ENCODE measurements at regions not wholly inside any gene's neighbourhood (a gene's known extent, or its start where the extent isn't known, plus 50 kb on each side); places are given as distances from the start of the nearest gene placed in this dataset.
A peak's percentile ranks its signal among the peaks of the same experiment; 100 is the strongest.

DNA sequence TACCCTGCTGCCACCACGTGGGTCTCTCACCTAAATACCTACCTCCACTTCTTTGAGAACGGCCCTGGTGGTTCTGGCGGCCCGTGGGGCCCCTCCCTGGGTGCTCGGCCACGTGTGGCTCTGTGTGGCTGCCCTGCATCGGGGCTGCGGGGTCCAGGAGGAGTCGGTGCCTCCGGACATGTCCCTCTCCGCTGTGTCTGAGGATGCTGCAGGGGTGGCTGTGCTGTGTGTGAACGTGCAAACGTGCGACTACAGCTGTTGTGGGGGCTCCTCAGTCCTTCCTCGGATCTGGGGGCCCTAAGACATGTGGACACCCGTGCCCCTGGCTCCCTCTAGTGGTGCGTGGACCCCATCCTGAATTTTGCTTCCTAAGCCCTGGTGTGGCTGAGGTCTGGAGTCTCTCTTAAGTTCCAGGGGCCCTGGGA, 691.8 kb downstream of the QKI start (continued):
- TF ChIP-seq, protein P1, sequence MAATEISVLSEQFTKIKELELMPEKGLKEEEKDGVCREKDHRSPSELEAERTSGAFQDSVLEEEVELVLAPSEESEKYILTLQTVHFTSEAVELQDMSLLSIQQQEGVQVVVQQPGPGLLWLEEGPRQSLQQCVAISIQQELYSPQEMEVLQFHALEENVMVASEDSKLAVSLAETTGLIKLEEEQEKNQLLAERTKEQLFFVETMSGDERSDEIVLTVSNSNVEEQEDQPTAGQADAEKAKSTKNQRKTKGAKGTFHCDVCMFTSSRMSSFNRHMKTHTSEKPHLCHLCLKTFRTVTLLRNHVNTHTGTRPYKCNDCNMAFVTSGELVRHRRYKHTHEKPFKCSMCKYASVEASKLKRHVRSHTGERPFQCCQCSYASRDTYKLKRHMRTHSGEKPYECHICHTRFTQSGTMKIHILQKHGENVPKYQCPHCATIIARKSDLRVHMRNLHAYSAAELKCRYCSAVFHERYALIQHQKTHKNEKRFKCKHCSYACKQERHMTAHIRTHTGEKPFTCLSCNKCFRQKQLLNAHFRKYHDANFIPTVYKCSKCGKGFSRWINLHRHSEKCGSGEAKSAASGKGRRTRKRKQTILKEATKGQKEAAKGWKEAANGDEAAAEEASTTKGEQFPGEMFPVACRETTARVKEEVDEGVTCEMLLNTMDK (IDR thresholded peaks at IDR 0.05; ENCODE audit: borderline replicate concordance, insufficient read depth, low read depth, low read length, poor library complexity, severe bottlenecking) = peak; percentile 73
- TF ChIP-seq CREB1 (IDR thresholded peaks at IDR 0.05) (no peak), CREB1 (CRISPR knock-in tag; IDR thresholded peaks at IDR 0.05) (peak; percentile 40; the same call in 1 of the 2 replicates), MYC (IDR thresholded peaks at IDR 0.05; ENCODE audit: low read depth, low read length) (peak; percentile 73), MYC (CRISPR knock-in tag; IDR thresholded peaks at IDR 0.05; ENCODE audit: borderline replicate concordance, low read depth) (peak; percentile 80; the same call in 1 of the 2 replicates), RCOR1 (IDR thresholded peaks at IDR 0.05; ENCODE audit: borderline replicate concordance in 1 of 2, low read depth in 2 of 2, low read length in 2 of 2) (no peak), ZNF217 (CRISPR knock-in tag; IDR thresholded peaks at IDR 0.05) (no peak), ZSCAN29 (IDR thresholded peaks at IDR 0.05) (no peak), NR3C1 (CRISPR knock-in tag; IDR thresholded peaks at IDR 0.05) (0 out of 2 replicates have a peak, but pooled peaks have one; percentile 38), YY1 (IDR thresholded peaks at IDR 0.05; ENCODE audit: borderline replicate concordance in 1 of 3, control insufficient read depth in 1 of 3, extremely low read depth in 1 of 3, insufficient read depth in 3 of 3, insufficient read length in 1 of 3, insufficient replicate concordance in 2 of 3, low read depth in 1 of 3, low read length in 2 of 3) (no peak), BACH1 (tag; IDR thresholded peaks at IDR 0.05) (peak; percentile 21; the same call in 1 of the 2 replicates), HDAC8 (tag; IDR thresholded peaks at IDR 0.05) (0 out of 2 replicates have a peak, but pooled peaks have one; percentile 20), SMC3 (conservative IDR thresholded peaks at IDR 0.05; ENCODE audit: insufficient read depth, low read depth, low read length) (peak; percentile 60), DIDO1 (tag; IDR thresholded peaks at IDR 0.05; ENCODE audit: low read depth) (0 out of 2 replicates have a peak, but pooled peaks have one; percentile 14)
- TF ChIP-seq, protein P2, sequence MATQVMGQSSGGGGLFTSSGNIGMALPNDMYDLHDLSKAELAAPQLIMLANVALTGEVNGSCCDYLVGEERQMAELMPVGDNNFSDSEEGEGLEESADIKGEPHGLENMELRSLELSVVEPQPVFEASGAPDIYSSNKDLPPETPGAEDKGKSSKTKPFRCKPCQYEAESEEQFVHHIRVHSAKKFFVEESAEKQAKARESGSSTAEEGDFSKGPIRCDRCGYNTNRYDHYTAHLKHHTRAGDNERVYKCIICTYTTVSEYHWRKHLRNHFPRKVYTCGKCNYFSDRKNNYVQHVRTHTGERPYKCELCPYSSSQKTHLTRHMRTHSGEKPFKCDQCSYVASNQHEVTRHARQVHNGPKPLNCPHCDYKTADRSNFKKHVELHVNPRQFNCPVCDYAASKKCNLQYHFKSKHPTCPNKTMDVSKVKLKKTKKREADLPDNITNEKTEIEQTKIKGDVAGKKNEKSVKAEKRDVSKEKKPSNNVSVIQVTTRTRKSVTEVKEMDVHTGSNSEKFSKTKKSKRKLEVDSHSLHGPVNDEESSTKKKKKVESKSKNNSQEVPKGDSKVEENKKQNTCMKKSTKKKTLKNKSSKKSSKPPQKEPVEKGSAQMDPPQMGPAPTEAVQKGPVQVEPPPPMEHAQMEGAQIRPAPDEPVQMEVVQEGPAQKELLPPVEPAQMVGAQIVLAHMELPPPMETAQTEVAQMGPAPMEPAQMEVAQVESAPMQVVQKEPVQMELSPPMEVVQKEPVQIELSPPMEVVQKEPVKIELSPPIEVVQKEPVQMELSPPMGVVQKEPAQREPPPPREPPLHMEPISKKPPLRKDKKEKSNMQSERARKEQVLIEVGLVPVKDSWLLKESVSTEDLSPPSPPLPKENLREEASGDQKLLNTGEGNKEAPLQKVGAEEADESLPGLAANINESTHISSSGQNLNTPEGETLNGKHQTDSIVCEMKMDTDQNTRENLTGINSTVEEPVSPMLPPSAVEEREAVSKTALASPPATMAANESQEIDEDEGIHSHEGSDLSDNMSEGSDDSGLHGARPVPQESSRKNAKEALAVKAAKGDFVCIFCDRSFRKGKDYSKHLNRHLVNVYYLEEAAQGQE (IDR thresholded peaks at IDR 0.05; ENCODE audit: borderline replicate concordance) = peak; percentile 12; the same call in 1 of the 2 replicates
- TF ChIP-seq, protein P2 (CRISPR knock-in tag; IDR thresholded peaks at IDR 0.05; ENCODE audit: low read depth) = no peak
- TF ChIP-seq, protein P3, sequence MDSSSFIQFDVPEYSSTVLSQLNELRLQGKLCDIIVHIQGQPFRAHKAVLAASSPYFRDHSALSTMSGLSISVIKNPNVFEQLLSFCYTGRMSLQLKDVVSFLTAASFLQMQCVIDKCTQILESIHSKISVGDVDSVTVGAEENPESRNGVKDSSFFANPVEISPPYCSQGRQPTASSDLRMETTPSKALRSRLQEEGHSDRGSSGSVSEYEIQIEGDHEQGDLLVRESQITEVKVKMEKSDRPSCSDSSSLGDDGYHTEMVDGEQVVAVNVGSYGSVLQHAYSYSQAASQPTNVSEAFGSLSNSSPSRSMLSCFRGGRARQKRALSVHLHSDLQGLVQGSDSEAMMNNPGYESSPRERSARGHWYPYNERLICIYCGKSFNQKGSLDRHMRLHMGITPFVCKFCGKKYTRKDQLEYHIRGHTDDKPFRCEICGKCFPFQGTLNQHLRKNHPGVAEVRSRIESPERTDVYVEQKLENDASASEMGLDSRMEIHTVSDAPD (CRISPR knock-in tag; IDR thresholded peaks at IDR 0.05) = no peak

Measured in K562 (cell line).